ENCODE measurements at regions not wholly inside any gene's neighbourhood (a gene's known extent, or its start where the extent isn't known, plus 50 kb on each side); places are given as distances from the start of the nearest gene placed in this dataset.
"Not testable (repeated sequence)": the region's sequence is repeated elsewhere in the genome, so short reads cannot be mapped to it uniquely, and the experiment has no call there.

- DNase-seq (ENCODE audit: low read depth in 2 of 2) = no peak
Measured at GRCh38 chr6:37078814-37079213, 73.4 kb downstream of the FGD2 start.

- DNase-seq (ENCODE audit: low read depth in 2 of 2) = no peak
Measured at GRCh38 chr6:37081042-37081607, 75.7 kb downstream of the FGD2 start.

- DNase-seq (ENCODE audit: low read depth in 2 of 2) = no peak
Measured at GRCh38 chr6:37082390-37083130, 77.1 kb downstream of the FGD2 start.

- no peak for DNase-seq (ENCODE audit: low read depth in 2 of 2)
Measured at GRCh38 chr6:37083243-37084138, 78.0 kb downstream of the FGD2 start.

GRCh38 chr6:37084665-37085064 is 79.2 kb downstream of the FGD2 start:
- DNase-seq (ENCODE audit: low read depth in 2 of 2) = not testable (repeated sequence)

- no peak for DNase-seq (ENCODE audit: low read depth in 2 of 2)
Measured at GRCh38 chr6:37085198-37085597, 79.7 kb downstream of the FGD2 start.

- DNase-seq (ENCODE audit: low read depth in 2 of 2) = no peak
Measured at GRCh38 chr6:37088897-37089296, 81.1 kb upstream of the PIM1 start.

- DNase-seq (ENCODE audit: low read depth in 2 of 2) = no peak
Measured at GRCh38 chr6:37089783-37090182, 80.2 kb upstream of the PIM1 start.

- DNase-seq (ENCODE audit: low read depth in 2 of 2) = not testable (repeated sequence)
Measured at GRCh38 chr6:37091104-37091503, 78.8 kb upstream of the PIM1 start.

- DNase-seq (ENCODE audit: low read depth in 2 of 2) = not testable (repeated sequence)
Measured at GRCh38 chr6:37091586-37091985, 78.4 kb upstream of the PIM1 start.

- DNase-seq (ENCODE audit: low read depth in 2 of 2) = no peak
Measured at GRCh38 chr6:37092923-37093727, 76.8 kb upstream of the PIM1 start.

- DNase-seq (ENCODE audit: low read depth in 2 of 2) = no peak
Measured at GRCh38 chr6:37093728-37094069, 76.3 kb upstream of the PIM1 start.

- no peak for DNase-seq (ENCODE audit: low read depth in 2 of 2)
Measured at GRCh38 chr6:37095997-37096396, 74.0 kb upstream of the PIM1 start.

- DNase-seq (ENCODE audit: low read depth in 2 of 2) = no peak
Measured at GRCh38 chr6:37097335-37097734, 72.6 kb upstream of the PIM1 start.

GRCh38 chr6:37099442-37099841 is 70.5 kb upstream of the PIM1 start:
- DNase-seq (ENCODE audit: low read depth in 2 of 2) = no peak

- DNase-seq (ENCODE audit: low read depth in 2 of 2) = no peak
Measured at GRCh38 chr6:37100745-37101144, 69.2 kb upstream of the PIM1 start.

GRCh38 chr6:37101991-37102298 is 68.0 kb upstream of the PIM1 start:
- no peak for DNase-seq (ENCODE audit: low read depth in 2 of 2)

- peak; percentile 20 to 28 for DNase-seq (ENCODE audit: low read depth in 2 of 2)
Measured at GRCh38 chr6:37102299-37103168, 67.4 kb upstream of the PIM1 start.

- DNase-seq (ENCODE audit: low read depth in 2 of 2) = no peak
Measured at GRCh38 chr6:37103169-37104039, 66.5 kb upstream of the PIM1 start.

GRCh38 chr6:37104824-37105147 is 65.2 kb upstream of the PIM1 start:
- no peak for DNase-seq (ENCODE audit: low read depth in 2 of 2)
